ENCODE measurements at regions not wholly inside any gene's neighbourhood (a gene's known extent, or its start where the extent isn't known, plus 50 kb on each side); places are given as distances from the start of the nearest gene placed in this dataset.

DNA sequence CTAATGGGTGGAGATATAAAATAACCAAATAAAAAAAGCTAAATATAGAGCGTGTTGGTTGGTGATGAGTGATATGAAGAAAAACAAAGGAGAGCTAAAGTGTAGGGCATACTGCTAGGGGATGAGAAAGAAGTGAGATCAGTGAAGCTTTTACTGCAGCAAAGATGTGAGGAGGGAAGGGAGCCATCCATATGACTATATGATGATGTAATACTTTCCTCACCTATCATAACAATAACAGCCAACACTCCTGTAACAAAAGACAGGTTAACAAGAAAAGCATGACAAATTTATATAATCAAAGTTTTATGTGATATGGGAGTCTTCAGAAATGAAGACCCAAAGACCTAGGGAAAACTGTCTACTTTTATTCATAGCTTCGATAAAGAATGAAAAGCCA, 57.4 kb upstream of the LRFN5 start:
- no peak overlapping the region for H3K27ac ChIP-seq (ENCODE audit: extremely low read length, insufficient read depth, low read length)
- no peak overlapping the region for H3K4me3 ChIP-seq (replicated peaks in 1 of 3; ENCODE audit: insufficient read depth in 1 of 3, low read depth in 2 of 3, low read length in 3 of 3)
- intact Hi-C loops (cut with micrococcal nuclease; ENCODE audit: unreplicated experiment), result no loop called here
- H3K9me3 ChIP-seq (ENCODE audit: low read length), result peaks cover 76% of the 10 kb centered on the region
- no TSS peak for BruUV-seq (replicated peaks)
- H4K20me1 ChIP-seq (ENCODE audit: insufficient read depth, low read length), result no peaks in the 10 kb centered on the region
- in situ Hi-C loops (cut with HindIII; ENCODE audit: extremely low pct_ligation_motif_present, low pct_unique_long_range_greater_than_20kb), result no loop called here
- H3K4me1 ChIP-seq (ENCODE audit: insufficient read depth, low read length), result no peaks in the 10 kb centered on the region
- ChIA-PET CTCF (ENCODE audit: low intra/inter-chr PET ratio, low total read pairs) (no interaction called here), POLR2A (no interaction called here)
- 27% methylated on average over 2 of the region's 2 CpGs for WGBS (ENCODE audit: low lambda C conversion rate)
- FAIRE-seq (no peak), DNase-seq (ENCODE audit: low spot score) (no peak), ATAC-seq (no peak)
- no peaks in the 10 kb centered on the region for H3K79me2 ChIP-seq (ENCODE audit: insufficient read depth, low read length)
- H3K9ac ChIP-seq (ENCODE audit: insufficient read depth, low read depth, low read length), result no peak overlapping the region
- no peak overlapping the region for H2AFZ ChIP-seq (ENCODE audit: low read length)
- H3K4me2 ChIP-seq (ENCODE audit: low read depth, low read length), result no peak overlapping the region
- no peaks in the 10 kb centered on the region for H3K36me3 ChIP-seq (replicated peaks in 1 of 2; ENCODE audit: control insufficient read depth in 1 of 2, insufficient read depth in 2 of 2, low read length in 2 of 2)
- TF ChIP-seq CREB1 (IDR thresholded peaks at IDR 0.05), result peak; percentile 59
- TF ChIP-seq CREB1 (CRISPR knock-in tag; IDR thresholded peaks at IDR 0.05), result no peak
- TF ChIP-seq, protein P1, sequence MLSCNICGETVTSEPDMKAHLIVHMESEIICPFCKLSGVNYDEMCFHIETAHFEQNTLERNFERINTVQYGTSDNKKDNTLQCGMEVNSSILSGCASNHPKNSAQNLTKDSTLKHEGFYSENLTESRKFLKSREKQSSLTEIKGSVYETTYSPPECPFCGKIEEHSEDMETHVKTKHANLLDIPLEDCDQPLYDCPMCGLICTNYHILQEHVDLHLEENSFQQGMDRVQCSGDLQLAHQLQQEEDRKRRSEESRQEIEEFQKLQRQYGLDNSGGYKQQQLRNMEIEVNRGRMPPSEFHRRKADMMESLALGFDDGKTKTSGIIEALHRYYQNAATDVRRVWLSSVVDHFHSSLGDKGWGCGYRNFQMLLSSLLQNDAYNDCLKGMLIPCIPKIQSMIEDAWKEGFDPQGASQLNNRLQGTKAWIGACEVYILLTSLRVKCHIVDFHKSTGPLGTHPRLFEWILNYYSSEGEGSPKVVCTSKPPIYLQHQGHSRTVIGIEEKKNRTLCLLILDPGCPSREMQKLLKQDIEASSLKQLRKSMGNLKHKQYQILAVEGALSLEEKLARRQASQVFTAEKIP (CRISPR knock-in tag; IDR thresholded peaks at IDR 0.05; ENCODE audit: borderline replicate concordance), result no peak
- peak; percentile 38; the same call in 1 of the 2 replicates for TF ChIP-seq CEBPB (IDR thresholded peaks at IDR 0.05; ENCODE audit: borderline replicate concordance, low read depth, low read length)
- TF ChIP-seq ZFP36L1 (CRISPR knock-in tag; IDR thresholded peaks at IDR 0.05), result no peak
- TF ChIP-seq EZH2 (conservative IDR thresholded peaks at IDR 0.05; ENCODE audit: low read depth, low read length), result no peak
- peak; percentile 95 for TF ChIP-seq ATF7 (IDR thresholded peaks at IDR 0.05)
- no peak for TF ChIP-seq ATF7 (CRISPR knock-in tag; IDR thresholded peaks at IDR 0.05)
- H3K27me3 ChIP-seq (ENCODE audit: control insufficient read depth in 1 of 2, insufficient read depth in 2 of 2, low read length in 2 of 2), result no peaks in the 10 kb centered on the region

DNA sequence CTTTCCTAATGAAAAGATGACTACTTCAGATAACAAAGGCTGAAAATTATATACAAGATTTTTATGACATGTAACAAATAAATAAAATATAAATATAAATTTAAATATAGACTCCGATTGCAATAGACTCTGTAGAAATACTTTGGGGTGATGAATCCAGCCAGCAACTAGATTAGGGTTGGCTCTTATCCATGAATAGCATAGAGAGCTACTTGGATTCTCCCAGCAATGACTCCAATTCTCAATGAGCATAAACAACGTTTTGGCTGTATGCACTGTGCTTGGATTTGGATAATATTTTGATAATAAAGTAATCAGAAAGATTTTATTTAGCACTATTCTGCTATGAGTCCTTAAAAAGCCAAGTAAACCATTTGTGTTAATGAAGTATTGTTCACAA, 58.0 kb upstream of the LRFN5 start:
- DNase-seq (ENCODE audit: low spot score), result no peak
- H3K4me1 ChIP-seq (ENCODE audit: insufficient read depth, low read length), result no peaks in the 10 kb centered on the region
- ATAC-seq, result no peak
- in situ Hi-C loops (cut with HindIII; ENCODE audit: extremely low pct_ligation_motif_present, low pct_unique_long_range_greater_than_20kb) (no loop called here), intact Hi-C loops (cut with micrococcal nuclease; ENCODE audit: unreplicated experiment) (no loop called here)
- ChIA-PET POLR2A (no interaction called here), CTCF (ENCODE audit: low intra/inter-chr PET ratio, low total read pairs) (no interaction called here)
- no TSS peak for BruUV-seq (replicated peaks)
- H3K27me3 ChIP-seq (ENCODE audit: control insufficient read depth in 1 of 2, insufficient read depth in 2 of 2, low read length in 2 of 2), result no peaks in the 10 kb centered on the region
- TF ChIP-seq, protein P2, sequence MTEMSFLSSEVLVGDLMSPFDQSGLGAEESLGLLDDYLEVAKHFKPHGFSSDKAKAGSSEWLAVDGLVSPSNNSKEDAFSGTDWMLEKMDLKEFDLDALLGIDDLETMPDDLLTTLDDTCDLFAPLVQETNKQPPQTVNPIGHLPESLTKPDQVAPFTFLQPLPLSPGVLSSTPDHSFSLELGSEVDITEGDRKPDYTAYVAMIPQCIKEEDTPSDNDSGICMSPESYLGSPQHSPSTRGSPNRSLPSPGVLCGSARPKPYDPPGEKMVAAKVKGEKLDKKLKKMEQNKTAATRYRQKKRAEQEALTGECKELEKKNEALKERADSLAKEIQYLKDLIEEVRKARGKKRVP (CRISPR knock-in tag; IDR thresholded peaks at IDR 0.05), result no peak
- TF ChIP-seq GLI4 (CRISPR knock-in tag; IDR thresholded peaks at IDR 0.05; ENCODE audit: borderline replicate concordance) (no peak), ZNF598 (CRISPR knock-in tag; IDR thresholded peaks at IDR 0.05; ENCODE audit: borderline replicate concordance) (no peak)
- TF ChIP-seq, protein P3, sequence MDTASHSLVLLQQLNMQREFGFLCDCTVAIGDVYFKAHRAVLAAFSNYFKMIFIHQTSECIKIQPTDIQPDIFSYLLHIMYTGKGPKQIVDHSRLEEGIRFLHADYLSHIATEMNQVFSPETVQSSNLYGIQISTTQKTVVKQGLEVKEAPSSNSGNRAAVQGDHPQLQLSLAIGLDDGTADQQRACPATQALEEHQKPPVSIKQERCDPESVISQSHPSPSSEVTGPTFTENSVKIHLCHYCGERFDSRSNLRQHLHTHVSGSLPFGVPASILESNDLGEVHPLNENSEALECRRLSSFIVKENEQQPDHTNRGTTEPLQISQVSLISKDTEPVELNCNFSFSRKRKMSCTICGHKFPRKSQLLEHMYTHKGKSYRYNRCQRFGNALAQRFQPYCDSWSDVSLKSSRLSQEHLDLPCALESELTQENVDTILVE (CRISPR knock-in tag; IDR thresholded peaks at IDR 0.05), result no peak
- TF ChIP-seq, protein P4, sequence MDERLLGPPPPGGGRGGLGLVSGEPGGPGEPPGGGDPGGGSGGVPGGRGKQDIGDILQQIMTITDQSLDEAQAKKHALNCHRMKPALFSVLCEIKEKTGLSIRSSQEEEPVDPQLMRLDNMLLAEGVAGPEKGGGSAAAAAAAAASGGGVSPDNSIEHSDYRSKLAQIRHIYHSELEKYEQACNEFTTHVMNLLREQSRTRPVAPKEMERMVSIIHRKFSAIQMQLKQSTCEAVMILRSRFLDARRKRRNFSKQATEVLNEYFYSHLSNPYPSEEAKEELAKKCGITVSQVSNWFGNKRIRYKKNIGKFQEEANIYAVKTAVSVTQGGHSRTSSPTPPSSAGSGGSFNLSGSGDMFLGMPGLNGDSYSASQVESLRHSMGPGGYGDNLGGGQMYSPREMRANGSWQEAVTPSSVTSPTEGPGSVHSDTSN (CRISPR knock-in tag; IDR thresholded peaks at IDR 0.05), result no peak
- no peak overlapping the region for H3K9ac ChIP-seq (ENCODE audit: insufficient read depth, low read depth, low read length)
- no peak overlapping the region for H2AFZ ChIP-seq (ENCODE audit: low read length)
- WGBS (ENCODE audit: low lambda C conversion rate), result 2% methylated on average over 2 of the region's 2 CpGs
- no peak overlapping the region for H3K4me2 ChIP-seq (ENCODE audit: low read depth, low read length)
- H3K79me2 ChIP-seq (ENCODE audit: insufficient read depth, low read length), result no peaks in the 10 kb centered on the region
- no peak for FAIRE-seq
- H3K4me3 ChIP-seq (replicated peaks in 1 of 3; ENCODE audit: insufficient read depth in 1 of 3, low read depth in 2 of 3, low read length in 3 of 3), result no peak overlapping the region
- H3K27ac ChIP-seq (ENCODE audit: extremely low read length, insufficient read depth, low read length), result no peak overlapping the region
- H4K20me1 ChIP-seq (ENCODE audit: insufficient read depth, low read length), result no peaks in the 10 kb centered on the region
- peaks cover 77% of the 10 kb centered on the region for H3K9me3 ChIP-seq (ENCODE audit: low read length)
- no peaks in the 10 kb centered on the region for H3K36me3 ChIP-seq (replicated peaks in 1 of 2; ENCODE audit: control insufficient read depth in 1 of 2, insufficient read depth in 2 of 2, low read length in 2 of 2)

All from HepG2 (cell line).